IPS-18a (cell line): ENCODE measurements at regions not wholly inside any gene's neighbourhood (a gene's known extent, or its start where the extent isn't known, plus 50 kb on each side); places are given as distances from the start of the nearest gene placed in this dataset.
"Not testable (repeated sequence)": the region's sequence is repeated elsewhere in the genome, so short reads cannot be mapped to it uniquely, and the experiment has no call there.

Experiments
- H3K27ac ChIP-seq: one replicate; pipeline ENCODE4 v1.5.1; 2013; ENCODE audit warnings: low read length
- H3K27me3 ChIP-seq: one replicate; pipeline ENCODE4 v1.6.1; 2013; ENCODE audit warnings: mild to moderate bottlenecking, low read length; ENCODE audit not compliant: control insufficient read depth, insufficient read depth
- H3K36me3 ChIP-seq: one replicate; pipeline ENCODE4 v1.6.1; 2013; ENCODE audit warnings: low read depth, low read length; ENCODE audit not compliant: control insufficient read depth
- H3K4me1 ChIP-seq: one replicate; pipeline ENCODE4 v1.6.1; 2013; ENCODE audit warnings: low read depth, low read length; ENCODE audit not compliant: control insufficient read depth
- H3K4me3 ChIP-seq: one replicate; pipeline ENCODE4 v1.5.1; 2013; ENCODE audit warnings: low read length
- H3K9ac ChIP-seq: one replicate; pipeline ENCODE4 v1.6.1; 2013; ENCODE audit warnings: mild to moderate bottlenecking, low read length, moderate library complexity
- H3K9me3 ChIP-seq: one replicate; pipeline ENCODE4 v1.6.1; 2013; ENCODE audit warnings: low read depth, low read length; ENCODE audit not compliant: control insufficient read depth

- H3K4me1 ChIP-seq, result no peaks in the 10 kb centered on the region
- H3K27me3 ChIP-seq, result no peaks in the 10 kb centered on the region
- no peaks in the 10 kb centered on the region for H3K36me3 ChIP-seq
- H3K27ac ChIP-seq, result no peak overlapping the region
- H3K9ac ChIP-seq, result no peak overlapping the region
- H3K9me3 ChIP-seq, result peaks cover 67% of the 10 kb centered on the region
- no peak overlapping the region for H3K4me3 ChIP-seq
These were observed 130.7 kb downstream of the TUBA3C start for GRCh38 chr13:19050901-19051300.

GRCh38 chr13:19049624-19050023 is 132.0 kb downstream of the TUBA3C start:
- H3K27me3 ChIP-seq, H3K4me1 ChIP-seq, H3K27ac ChIP-seq, H3K36me3 ChIP-seq, H3K4me3 ChIP-seq, H3K9ac ChIP-seq: not testable (repeated sequence)
- peaks cover 66% of the 10 kb centered on the region for H3K9me3 ChIP-seq

GRCh38 chr13:19048381-19048780 is 133.2 kb downstream of the TUBA3C start:
- Histone ChIP-seq H3K36me3 (no peaks in the 10 kb centered on the region), H3K9ac (no peak overlapping the region), H3K4me1 (no peaks in the 10 kb centered on the region), H3K27me3 (no peaks in the 10 kb centered on the region), H3K27ac (no peak overlapping the region), H3K4me3 (no peak overlapping the region), H3K9me3 (peaks cover 68% of the 10 kb centered on the region)

GRCh38 chr13:19023115-19023514 is 158.5 kb downstream of the TUBA3C start:
- no peaks in the 10 kb centered on the region for H3K36me3 ChIP-seq
- H3K4me1 ChIP-seq, result no peaks in the 10 kb centered on the region
- H3K9ac ChIP-seq, result no peak overlapping the region
- no peaks in the 10 kb centered on the region for H3K27me3 ChIP-seq
- peaks cover 80% of the 10 kb centered on the region for H3K9me3 ChIP-seq
- H3K4me3 ChIP-seq, result no peak overlapping the region
- no peak overlapping the region for H3K27ac ChIP-seq

GRCh38 chr13:19020988-19021387 is 160.6 kb downstream of the TUBA3C start:
- no peaks in the 10 kb centered on the region for H3K27me3 ChIP-seq
- H3K27ac ChIP-seq, result no peak overlapping the region
- H3K4me3 ChIP-seq, result no peak overlapping the region
- H3K4me1 ChIP-seq, result no peaks in the 10 kb centered on the region
- peaks cover 86% of the 10 kb centered on the region for H3K9me3 ChIP-seq
- no peaks in the 10 kb centered on the region for H3K36me3 ChIP-seq
- H3K9ac ChIP-seq, result no peak overlapping the region

GRCh38 chr13:18998389-18998788 is 183.2 kb downstream of the TUBA3C start:
- H3K36me3 ChIP-seq, result no peaks in the 10 kb centered on the region
- H3K9ac ChIP-seq, result no peak overlapping the region
- no peaks in the 10 kb centered on the region for H3K27me3 ChIP-seq
- H3K4me3 ChIP-seq, result no peak overlapping the region
- no peaks in the 10 kb centered on the region for H3K4me1 ChIP-seq
- H3K27ac ChIP-seq, result no peak overlapping the region
- peaks cover 84% of the 10 kb centered on the region for H3K9me3 ChIP-seq

GRCh38 chr13:18996627-18997051 is 185.0 kb downstream of the TUBA3C start:
- Histone ChIP-seq H3K9me3 (peaks cover 84% of the 10 kb centered on the region), H3K27me3 (no peaks in the 10 kb centered on the region), H3K4me1 (no peaks in the 10 kb centered on the region), H3K9ac (no peak overlapping the region), H3K4me3 (no peak overlapping the region), H3K27ac (no peak overlapping the region), H3K36me3 (no peaks in the 10 kb centered on the region)

GRCh38 chr13:18996221-18996620 is 185.4 kb downstream of the TUBA3C start:
- H3K27me3 ChIP-seq, result no peaks in the 10 kb centered on the region
- H3K4me3 ChIP-seq, result no peak overlapping the region
- H3K9ac ChIP-seq, result no peak overlapping the region
- H3K4me1 ChIP-seq, result no peaks in the 10 kb centered on the region
- no peak overlapping the region for H3K27ac ChIP-seq
- H3K9me3 ChIP-seq, result peaks cover 85% of the 10 kb centered on the region
- no peaks in the 10 kb centered on the region for H3K36me3 ChIP-seq

GRCh38 chr13:18995259-18995873 is 186.3 kb downstream of the TUBA3C start:
- H3K36me3 ChIP-seq, result no peaks in the 10 kb centered on the region
- peaks cover 90% of the 10 kb centered on the region for H3K9me3 ChIP-seq

GRCh38 chr13:18993884-18994660 is 187.6 kb downstream of the TUBA3C start:
- Histone ChIP-seq H3K27ac (no peak overlapping the region), H3K36me3 (no peaks in the 10 kb centered on the region), H3K9ac (no peak overlapping the region), H3K4me3 (no peak overlapping the region), H3K4me1 (no peaks in the 10 kb centered on the region), H3K9me3 (peaks cover 86% of the 10 kb centered on the region), H3K27me3 (no peaks in the 10 kb centered on the region)

More at GRCh38 chr13:18995259-18995873, 186.3 kb downstream of the TUBA3C start:
- no peaks in the 10 kb centered on the region for H3K27me3 ChIP-seq
- H3K9ac ChIP-seq, result no peak overlapping the region
- no peak overlapping the region for H3K27ac ChIP-seq
- no peak overlapping the region for H3K4me3 ChIP-seq
- H3K4me1 ChIP-seq, result no peaks in the 10 kb centered on the region

- Histone ChIP-seq H3K36me3 (no peaks in the 10 kb centered on the region), H3K9me3 (peaks cover 74% of the 10 kb centered on the region), H3K4me3 (no peak overlapping the region), H3K27me3 (no peaks in the 10 kb centered on the region), H3K4me1 (no peaks in the 10 kb centered on the region), H3K27ac (no peak overlapping the region), H3K9ac (no peak overlapping the region)
These were observed 188.8 kb downstream of the TUBA3C start for GRCh38 chr13:18992791-18993190.

GRCh38 chr13:18991060-18991459 is 190.6 kb downstream of the TUBA3C start:
- H3K9ac ChIP-seq, result no peak overlapping the region
- H3K27me3 ChIP-seq, result no peaks in the 10 kb centered on the region
- no peaks in the 10 kb centered on the region for H3K36me3 ChIP-seq
- H3K27ac ChIP-seq, result no peak overlapping the region
- H3K4me3 ChIP-seq, result no peak overlapping the region
- no peaks in the 10 kb centered on the region for H3K4me1 ChIP-seq
- H3K9me3 ChIP-seq, result peaks cover 65% of the 10 kb centered on the region
